Right lobe of liver (tissue), 6 donors: ENCODE measurements at regions not wholly inside any gene's neighbourhood (a gene's known extent, or its start where the extent isn't known, plus 50 kb on each side); places are given as distances from the start of the nearest gene placed in this dataset.

Source experiments
- ATAC-seq, 4 donors: fragments of 200-7000 bp; cut with Tn5 transposase; one replicate each; pipeline ENCODE4 v1.9.1; 2020; ENCODE audit warnings: mild to moderate bottlenecking in 4 of 4, moderate library complexity in 4 of 4
- DNase-seq, 3 donors: peaks; one replicate each; pipeline ENCODE4 v3.0.0-alpha.2; 2020
- H3K27ac ChIP-seq, 3 donors: fragments of 200-600 bp; one replicate each; pipeline ENCODE4 v1.8.0; 2022
- H3K27me3 ChIP-seq, 2 donors: fragments of 200-600 bp; one replicate each; pipeline ENCODE4 v1.8.0; 2022
- H3K36me3 ChIP-seq, 4 donors: fragments of 200-600 bp; sonication (generic) in 1 of 4; one replicate each; pipeline versions ENCODE4 v1.5.1 to v1.8.0; 2017 to 2022; ENCODE audit warnings: control low read depth in 1 of 4
- H3K4me1 ChIP-seq, 4 donors: fragments of 200-600 bp; sonication (generic) in 1 of 4; one replicate each; pipeline versions ENCODE4 v1.5.1 to v1.8.0; 2017 to 2022; ENCODE audit warnings: control low read depth in 1 of 4
- H3K4me3 ChIP-seq, 3 donors: fragments of 200-600 bp; one replicate each; pipeline ENCODE4 v1.8.0; 2022
- H3K9me3 ChIP-seq, 4 donors: fragments of 200-600 bp; sonication (generic) in 1 of 4; one replicate each; pipeline versions ENCODE4 v1.5.1 to v1.8.0; 2017 to 2022; ENCODE audit warnings: control low read depth in 1 of 4
- POLR2A ChIP-seq: fragments of 450-650 bp; IDR thresholded peaks from one replicate; pipeline ENCODE4 v1.6.1; 2017; ENCODE audit warnings: antibody characterized with exemption, mild to moderate bottlenecking
- WGBS: methylation state at CpG from one replicate; pipeline ENCODE4 v1.1.6; 2018; ENCODE audit warnings: low coverage, low lambda C conversion rate; ENCODE audit not compliant: insufficient coverage; ENCODE audit errors: missing lambda C conversion rate; 5-methylcytosine and 5-hydroxymethylcytosine counted together
- intact Hi-C, 2 donors: fragments of 100-400 bp; cut with DNase I; formaldehyde crosslinking; loops; one replicate each; pipeline versions ENCODE4 v1.11.2 to v1.14.1; 2022
- TF ChIP-seq, protein P1 (sequence below), 4 donors: fragments of 200-600 bp in 3 of 4; fragments of 450-650 bp in 1 of 4; IDR thresholded peaks; one replicate each; pipeline versions ENCODE4 v1.5.1 to v1.8.0; 2016 to 2022; ENCODE audit warnings: antibody characterized with exemption in 4 of 4, mild to moderate bottlenecking in 2 of 4
- donor health status: DM: no; HTN: yes; CAD: no.
- donor health status: DM: no; HTN: no; CAD: no.
- donor health status: DM: no; HTN: no; CAD: no.
- donor health status: DM: no; HTN: yes; CAD: no.
- donor health status: DM: no; HTN: yes; CAD: no.

- DNase-seq: no peak
- TF ChIP-seq, protein P1, sequence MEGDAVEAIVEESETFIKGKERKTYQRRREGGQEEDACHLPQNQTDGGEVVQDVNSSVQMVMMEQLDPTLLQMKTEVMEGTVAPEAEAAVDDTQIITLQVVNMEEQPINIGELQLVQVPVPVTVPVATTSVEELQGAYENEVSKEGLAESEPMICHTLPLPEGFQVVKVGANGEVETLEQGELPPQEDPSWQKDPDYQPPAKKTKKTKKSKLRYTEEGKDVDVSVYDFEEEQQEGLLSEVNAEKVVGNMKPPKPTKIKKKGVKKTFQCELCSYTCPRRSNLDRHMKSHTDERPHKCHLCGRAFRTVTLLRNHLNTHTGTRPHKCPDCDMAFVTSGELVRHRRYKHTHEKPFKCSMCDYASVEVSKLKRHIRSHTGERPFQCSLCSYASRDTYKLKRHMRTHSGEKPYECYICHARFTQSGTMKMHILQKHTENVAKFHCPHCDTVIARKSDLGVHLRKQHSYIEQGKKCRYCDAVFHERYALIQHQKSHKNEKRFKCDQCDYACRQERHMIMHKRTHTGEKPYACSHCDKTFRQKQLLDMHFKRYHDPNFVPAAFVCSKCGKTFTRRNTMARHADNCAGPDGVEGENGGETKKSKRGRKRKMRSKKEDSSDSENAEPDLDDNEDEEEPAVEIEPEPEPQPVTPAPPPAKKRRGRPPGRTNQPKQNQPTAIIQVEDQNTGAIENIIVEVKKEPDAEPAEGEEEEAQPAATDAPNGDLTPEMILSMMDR (IDR thresholded peaks at IDR 0.05): no peak
- TF ChIP-seq POLR2A: no peak
- Histone ChIP-seq H3K4me1 (no peaks in the 10 kb centered on the region), H3K27ac (no peak overlapping the region), H3K4me3 (no peak overlapping the region), H3K9me3 (no peaks in the 10 kb centered on the region), H3K27me3 (no peaks in the 10 kb centered on the region), H3K36me3 (no peaks in the 10 kb centered on the region)
- intact Hi-C loops: no loop called here
- WGBS: no CpG with 5 or more reads among the region's 2 CpGs
- ATAC-seq: no peak
These were observed 287.9 kb upstream of the NEBL start for GRCh38 chr10:21184984-21185383.

GRCh38 chr10:21184216-21184615 lies 287.1 kb upstream of the NEBL start:
- intact Hi-C loops: no loop called here
- no peaks in the 10 kb centered on the region for H3K36me3 ChIP-seq
- peak in 1 of 4 donors; percentile 34 for ATAC-seq
- H3K27ac ChIP-seq: no peak overlapping the region
- DNase-seq: no peak
- no peaks in the 10 kb centered on the region for H3K4me1 ChIP-seq
- H3K4me3 ChIP-seq: no peak overlapping the region
- TF ChIP-seq POLR2A: no peak
- TF ChIP-seq, protein P1 (IDR thresholded peaks at IDR 0.05): no peak
- 77% methylated on average over 2 of the region's 2 CpGs for WGBS
- no peaks in the 10 kb centered on the region for H3K9me3 ChIP-seq
- H3K27me3 ChIP-seq: no peaks in the 10 kb centered on the region

DNA sequence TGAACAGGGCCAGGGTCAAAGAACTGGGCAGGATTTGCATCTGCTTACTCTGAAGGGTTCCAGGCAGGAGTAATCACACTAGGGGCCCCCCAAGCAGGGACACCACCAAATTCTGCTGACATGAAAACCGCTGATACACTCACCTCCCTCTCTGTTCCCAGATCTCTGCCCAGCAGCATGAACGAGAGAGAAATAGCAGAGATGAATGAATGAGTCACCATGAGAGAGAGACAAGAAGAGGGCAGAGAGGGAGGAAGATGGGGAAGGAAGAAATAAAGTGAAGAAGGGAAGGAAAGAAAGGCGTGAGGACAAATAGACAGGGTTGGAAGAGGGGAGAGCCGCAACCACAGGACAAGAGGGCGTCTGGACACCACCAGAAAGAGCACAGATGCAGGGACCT lies 285.9 kb upstream of the NEBL start:
- TF ChIP-seq, protein P1 (IDR thresholded peaks at IDR 0.05): no peak
- no peak for TF ChIP-seq POLR2A
- H3K4me1 ChIP-seq: no peaks in the 10 kb centered on the region
- WGBS: 80% methylated on average over 3 of the region's 5 CpGs
- H3K27me3 ChIP-seq: no peaks in the 10 kb centered on the region
- no peaks in the 10 kb centered on the region for H3K9me3 ChIP-seq
- H3K36me3 ChIP-seq: no peaks in the 10 kb centered on the region
- no peak for ATAC-seq
- intact Hi-C loops: no loop called here
- no peak overlapping the region for H3K27ac ChIP-seq
- DNase-seq: no peak
- H3K4me3 ChIP-seq: no peak overlapping the region

- WGBS: 55% methylated on average over 7 of the region's 7 CpGs
These were observed 284.3 kb upstream of the NEBL start for GRCh38 chr10:21181451-21181850.

More at GRCh38 chr10:21181451-21181850, 284.3 kb upstream of the NEBL start:
- Histone ChIP-seq H3K9me3 (no peaks in the 10 kb centered on the region), H3K27me3 (no peaks in the 10 kb centered on the region), H3K4me3 (no peak overlapping the region), H3K36me3 (no peaks in the 10 kb centered on the region), H3K27ac (no peak overlapping the region), H3K4me1 (no peaks in the 10 kb centered on the region)
- ATAC-seq (no peak), DNase-seq (no peak)
- no peak for TF ChIP-seq POLR2A
- TF ChIP-seq, protein P1 (IDR thresholded peaks at IDR 0.05): no peak
- intact Hi-C loops: no loop called here
